IPS-NIHi7 (cell line): ENCODE measurements at regions not wholly inside any gene's neighbourhood (a gene's known extent, or its start where the extent isn't known, plus 50 kb on each side); places are given as distances from the start of the nearest gene placed in this dataset.
A peak's percentile ranks its signal among the peaks of the same experiment; 100 is the strongest.
"Not testable (repeated sequence)": the region's sequence is repeated elsewhere in the genome, so short reads cannot be mapped to it uniquely, and the experiment has no call there.

ENCODE experiments used
- DNase-seq: peaks from one replicate; pipeline ENCODE4 v3.0.0; 2012; ENCODE audit warnings: mixed read lengths; ENCODE audit errors: extremely low spot score

GRCh38 chr4:81375745-81376144 is 96.0 kb downstream of the RASGEF1B start:
- peak; percentile 18 for DNase-seq

GRCh38 chr4:81369886-81370285 is 101.8 kb downstream of the RASGEF1B start:
- no peak for DNase-seq

GRCh38 chr4:81366779-81367178 is 104.9 kb downstream of the RASGEF1B start:
- DNase-seq: no peak

DNA sequence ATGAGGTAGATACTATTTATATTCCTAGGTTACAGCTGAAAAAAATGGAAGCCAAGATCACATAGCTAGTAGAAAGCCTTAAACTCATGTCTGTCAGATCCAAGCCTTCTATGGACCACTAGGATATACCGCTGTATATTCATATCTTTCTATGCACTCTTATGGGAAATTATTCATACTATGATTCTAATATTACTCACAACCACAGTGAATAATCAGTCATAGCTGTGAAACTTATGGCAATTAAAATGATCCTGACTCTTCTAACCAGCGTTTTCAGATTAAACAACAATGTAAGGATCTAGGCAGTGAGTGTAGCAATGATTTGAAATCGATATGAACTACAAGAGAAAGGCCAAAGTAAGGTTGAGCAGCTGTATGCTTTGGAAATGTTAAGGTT is 111.0 kb downstream of the RASGEF1B start:
- DNase-seq: no peak

DNA sequence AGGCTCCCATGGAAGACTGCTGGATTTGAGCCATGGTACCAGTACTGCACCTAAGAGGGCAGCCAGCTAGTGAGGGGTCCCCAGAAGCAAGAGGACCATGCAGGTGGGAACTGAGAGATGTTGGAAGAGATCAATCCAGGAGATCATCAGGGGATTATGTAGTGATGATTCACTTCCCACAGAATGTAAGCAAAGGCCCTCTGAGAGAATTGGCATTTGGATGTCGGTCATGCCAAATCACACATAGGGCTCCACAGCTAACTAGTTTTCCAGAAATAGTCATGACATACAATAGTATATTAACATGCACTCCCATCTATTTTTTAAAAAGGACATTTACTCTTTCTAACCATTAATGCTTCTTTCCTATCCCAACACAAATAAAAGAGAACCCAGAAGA is 112.5 kb downstream of the RASGEF1B start:
- DNase-seq: no peak

DNA sequence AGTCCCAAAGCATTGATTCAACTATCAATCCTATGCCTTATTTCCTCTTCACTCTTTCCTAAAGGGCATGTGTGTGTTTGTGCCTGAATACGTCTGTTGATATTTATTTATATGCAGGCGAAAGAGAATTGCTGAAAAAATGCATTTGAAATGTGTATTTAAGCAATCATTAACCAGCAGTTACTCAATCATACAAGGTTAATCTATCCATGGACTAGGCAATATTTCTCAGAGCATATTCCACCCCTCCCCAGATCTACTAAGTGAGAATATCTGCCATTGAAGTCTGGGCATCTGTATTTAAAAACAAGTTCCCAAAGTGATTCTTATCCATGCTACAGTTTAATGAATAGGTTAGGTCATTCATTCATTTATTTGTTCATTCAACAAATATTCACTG is 113.6 kb downstream of the RASGEF1B start:
- DNase-seq: no peak

DNA sequence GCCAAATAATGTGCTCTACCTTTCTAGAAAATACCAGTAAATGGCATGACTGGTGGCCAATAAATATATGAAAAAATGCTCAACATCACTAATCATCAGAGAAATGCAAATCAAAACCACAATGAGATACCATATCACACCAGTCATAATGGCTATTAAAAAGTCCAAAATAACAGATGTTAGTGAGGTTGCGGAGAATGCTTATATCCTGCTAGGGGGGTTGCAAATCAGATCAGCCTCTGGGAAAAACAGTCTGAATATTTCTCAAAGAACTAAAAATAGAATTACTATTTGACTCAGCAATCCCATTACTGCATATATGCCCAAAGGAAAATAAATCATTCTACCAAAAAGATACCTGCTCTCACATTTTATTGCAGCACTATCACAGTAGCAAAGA is 115.1 kb downstream of the RASGEF1B start:
- DNase-seq: no peak

DNA sequence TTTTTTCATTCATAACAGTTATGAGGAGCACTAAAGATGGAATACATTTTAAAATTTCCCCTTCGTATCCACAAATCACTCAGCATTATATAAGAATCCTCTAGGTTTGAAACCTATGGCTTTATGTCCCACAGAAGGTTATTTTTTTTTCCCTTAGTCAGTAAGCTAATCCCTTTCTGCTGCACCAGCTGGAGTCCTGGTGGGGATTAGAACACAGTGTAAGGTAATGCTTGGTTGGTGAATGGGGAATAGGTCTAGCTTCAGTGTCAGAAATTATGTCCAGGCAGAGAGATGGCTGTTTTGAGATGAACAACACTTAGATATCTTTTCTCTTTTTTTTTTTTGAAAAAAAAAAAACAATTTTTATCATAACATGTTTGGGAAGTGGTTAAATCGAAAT is 116.6 kb downstream of the RASGEF1B start:
- no peak for DNase-seq

DNA sequence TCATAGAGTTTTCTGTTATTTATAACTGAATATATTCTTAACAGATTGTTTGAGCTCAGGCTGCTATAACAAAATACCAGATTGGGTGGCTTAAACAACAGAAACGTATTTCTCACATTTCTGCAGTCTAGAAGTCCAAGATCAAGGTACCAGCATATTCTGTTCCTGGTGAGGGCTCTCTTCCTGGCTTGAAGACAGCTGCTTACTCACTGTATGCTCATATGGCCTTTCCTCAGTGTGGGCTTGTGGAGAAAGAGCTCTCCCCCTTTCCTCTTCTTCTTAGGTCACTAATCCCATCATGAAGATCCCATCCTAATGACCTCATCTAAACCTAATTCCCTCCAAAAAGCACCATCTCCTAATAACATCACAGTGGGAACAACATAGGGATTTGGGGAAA is 117.8 kb downstream of the RASGEF1B start:
- no peak for DNase-seq

- DNase-seq: no peak
These were observed 119.3 kb downstream of the RASGEF1B start for GRCh38 chr4:81352446-81352835.

DNA sequence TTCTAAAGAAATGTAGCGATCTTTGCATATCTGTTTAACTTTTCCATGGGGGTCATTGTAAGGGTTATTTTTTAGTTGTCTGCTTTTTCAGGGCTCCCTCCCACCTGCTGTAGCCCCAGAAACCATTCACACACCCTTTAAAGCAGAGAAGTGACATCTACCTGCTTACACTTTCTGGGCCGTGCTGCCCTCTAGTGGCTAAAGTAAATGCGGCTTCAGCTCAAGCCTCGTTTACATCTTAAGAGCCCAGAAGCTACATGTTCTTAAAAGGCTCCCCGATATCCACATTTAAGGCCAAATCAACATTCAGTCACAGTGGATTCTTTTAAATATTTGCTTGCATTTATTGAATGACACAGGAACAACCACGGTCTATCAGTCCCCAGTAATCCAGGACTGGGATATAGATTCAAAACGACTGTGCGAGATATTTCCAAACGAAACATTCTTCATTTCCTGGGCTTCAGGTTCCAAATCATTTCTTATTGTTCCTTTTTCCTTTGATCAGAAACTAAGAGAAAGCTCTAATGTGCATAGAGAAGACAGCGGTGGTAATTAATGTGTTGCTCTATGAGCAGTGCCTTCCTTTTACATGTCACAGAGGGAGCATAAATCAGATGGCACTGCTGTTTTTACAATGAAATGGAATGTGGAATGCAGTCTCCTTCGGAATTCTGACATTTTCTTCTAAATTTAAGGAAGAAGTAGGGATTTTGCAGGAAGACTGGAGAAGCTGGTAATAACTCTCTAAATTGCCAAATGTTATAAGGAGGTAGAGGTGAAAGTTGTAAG is 119.9 kb downstream of the RASGEF1B start:
- DNase-seq: peak; percentile 69

- DNase-seq: no peak
These were observed 121.7 kb downstream of the RASGEF1B start for GRCh38 chr4:81350040-81350439.

GRCh38 chr4:81348778-81349094 is 123.0 kb downstream of the RASGEF1B start:
- no peak for DNase-seq

- no peak for DNase-seq
These were observed 123.5 kb downstream of the RASGEF1B start for GRCh38 chr4:81348086-81348777.

- no peak for DNase-seq
These were observed 125.0 kb downstream of the RASGEF1B start for GRCh38 chr4:81346719-81347118.

DNA sequence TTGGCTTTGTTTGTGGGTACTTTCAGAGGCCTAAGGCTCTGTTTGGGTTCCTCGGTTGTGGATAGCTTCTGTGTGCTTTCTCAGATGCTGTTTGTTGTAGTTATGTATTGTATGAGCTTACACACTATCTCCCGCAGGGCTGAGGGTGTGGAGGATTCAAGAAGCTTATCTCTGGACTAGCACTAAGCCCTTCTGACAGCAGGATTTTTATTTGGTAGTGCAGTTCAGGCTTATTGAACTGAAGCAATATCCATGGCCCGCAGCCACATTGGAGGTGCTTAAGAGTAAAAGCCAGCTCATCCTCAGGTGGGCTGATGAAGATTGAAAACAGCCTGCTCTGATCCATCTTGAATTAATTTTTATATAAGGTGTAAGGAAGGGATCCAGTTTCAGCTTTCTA is 128.2 kb downstream of the RASGEF1B start:
- DNase-seq: no peak

GRCh38 chr4:81343046-81343445 is 128.0 kb upstream of the PRKG2 start:
- DNase-seq: no peak

DNA sequence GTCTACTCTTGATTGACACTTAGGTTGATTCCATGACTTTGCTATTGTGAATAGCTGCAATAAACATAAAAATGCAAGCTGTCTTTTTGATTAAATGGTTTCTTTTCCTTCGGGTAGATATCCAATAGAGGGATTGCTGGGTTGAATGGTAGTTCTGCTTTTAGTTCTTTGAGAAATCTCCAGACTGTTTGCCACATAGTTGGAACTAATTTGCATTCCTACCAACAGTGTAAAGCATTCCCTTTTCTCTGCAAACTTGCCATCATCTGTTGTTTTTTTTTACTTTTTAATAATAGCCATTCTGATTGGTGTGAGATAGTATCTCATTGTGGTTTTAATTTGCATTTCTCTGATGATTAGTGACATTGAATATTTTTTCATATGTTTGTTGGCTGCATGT is 122.2 kb upstream of the PRKG2 start:
- no peak for DNase-seq

DNA sequence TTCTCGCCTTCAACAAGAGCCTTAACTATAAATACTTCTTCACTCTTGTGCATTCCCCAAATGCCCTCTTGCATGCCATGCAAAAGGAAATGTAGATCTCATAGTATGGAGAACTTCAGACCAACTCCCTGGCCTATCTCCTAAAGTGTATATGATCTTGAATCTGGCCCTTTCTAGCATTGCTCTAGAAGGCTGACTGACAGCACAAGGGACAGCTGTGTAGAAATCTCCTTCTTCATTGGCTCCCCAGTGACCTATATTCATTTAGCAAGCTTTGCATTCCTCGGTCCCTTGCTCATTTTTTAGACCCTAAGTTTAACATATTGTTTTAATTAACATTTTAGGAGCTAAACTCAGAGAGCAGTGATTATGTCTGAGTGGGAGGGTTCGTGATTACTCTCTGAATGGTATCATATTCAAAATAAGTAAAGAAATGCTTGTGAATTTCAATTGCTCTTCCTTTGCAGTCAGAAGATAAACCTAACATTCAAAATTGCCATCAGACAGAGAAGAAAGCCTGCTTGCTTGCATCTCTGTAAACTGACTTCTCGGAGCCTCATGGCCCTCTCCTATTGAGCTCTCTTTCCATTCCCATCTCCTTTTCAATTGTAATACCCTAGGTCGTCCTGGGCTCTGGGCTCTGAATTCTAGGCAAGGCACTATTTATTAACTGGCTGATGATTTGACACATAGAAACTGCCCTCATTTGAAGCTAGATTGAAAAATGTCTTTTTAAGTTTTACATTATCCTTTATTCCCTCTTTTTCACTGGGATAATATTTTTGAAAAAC is 120.3 kb upstream of the PRKG2 start:
- DNase-seq: no peak

GRCh38 chr4:81330018-81330417 is 115.0 kb upstream of the PRKG2 start:
- DNase-seq: no peak

DNA sequence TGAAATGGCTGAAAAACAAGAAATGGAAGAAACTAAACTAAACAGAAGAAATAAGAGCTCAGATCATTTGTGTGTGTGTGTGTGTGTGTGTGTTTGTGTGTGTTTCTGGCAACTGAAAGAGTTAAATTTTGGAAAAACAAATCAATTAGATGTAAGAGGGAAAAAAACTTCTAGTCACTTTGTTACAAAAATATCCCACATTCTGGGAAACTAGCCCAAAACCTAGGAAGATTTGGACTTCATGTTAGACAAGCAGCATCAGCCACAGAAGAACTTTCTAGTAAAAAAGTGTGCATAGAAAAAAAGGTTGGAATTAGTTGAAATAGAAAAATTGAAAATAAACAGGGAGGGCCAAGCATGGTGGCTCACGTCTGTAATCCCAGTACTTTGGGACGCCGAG is 111.6 kb upstream of the PRKG2 start:
- no peak for DNase-seq

- DNase-seq: not testable (repeated sequence)
These were observed 109.6 kb upstream of the PRKG2 start for GRCh38 chr4:81324594-81324993.

- DNase-seq: no peak
These were observed 104.6 kb upstream of the PRKG2 start for GRCh38 chr4:81319657-81320056.
